ENCODE measurements at regions not wholly inside any gene's neighbourhood (a gene's known extent, or its start where the extent isn't known, plus 50 kb on each side); places are given as distances from the start of the nearest gene placed in this dataset.

- CTCF ChIA-PET (ENCODE audit: low intra/inter-chr PET ratio) = no interaction called here
- 0% methylated on average over 4 of the region's 4 CpGs for WGBS (ENCODE audit: insufficient coverage, low coverage, missing lambda C conversion rate)
- no peak for TF ChIP-seq SAFB2 (IDR thresholded peaks at IDR 0.05; ENCODE audit: borderline replicate concordance, low read depth, low read length, severe bottlenecking)
- no peak for TF ChIP-seq GABPB1 (CRISPR knock-in tag; IDR thresholded peaks at IDR 0.05)
- TF ChIP-seq ZNF318 (IDR thresholded peaks at IDR 0.05; ENCODE audit: borderline replicate concordance in 1 of 2, low read depth in 1 of 2) = no peak
- TF ChIP-seq ARID4B (CRISPR knock-in tag; IDR thresholded peaks at IDR 0.05) = no peak
- no peak for TF ChIP-seq HMBOX1 (IDR thresholded peaks at IDR 0.05)
- no peak for TF ChIP-seq EHMT2 (IDR thresholded peaks at IDR 0.05)
- no peak for TF ChIP-seq ZFP1 (CRISPR knock-in tag; IDR thresholded peaks at IDR 0.05)
- TF ChIP-seq THRB (CRISPR knock-in tag; conservative IDR thresholded peaks at IDR 0.05) = no peak
Observed at GRCh38 chr10:129381741-129382140, 85.3 kb upstream of the MGMT start.

More at GRCh38 chr10:129381741-129382140, 85.3 kb upstream of the MGMT start:
- in situ Hi-C loops (cut with MboI) = no loop called here
- intact Hi-C loops (cut with micrococcal nuclease) = no loop called here
- Histone ChIP-seq H3K9me3 (replicated peaks; ENCODE audit: control insufficient read depth, insufficient read depth, low read depth, low read length) (no peaks in the 10 kb centered on the region), H3K4me2 (ENCODE audit: insufficient read depth, low read length) (no peak overlapping the region), H3K4me3 (no peak overlapping the region), H2AFZ (ENCODE audit: low read depth, low read length) (no peak overlapping the region), H3K4me1 (replicated peaks in 1 of 2; ENCODE audit: control insufficient read depth in 2 of 2, insufficient read depth in 2 of 2, low read length in 2 of 2) (no peaks in the 10 kb centered on the region), H3K9me1 (ENCODE audit: control insufficient read depth, insufficient read depth, low read length) (no peaks in the 10 kb centered on the region), H3K27ac (ENCODE audit: extremely low read depth, low read depth, low read length) (no peak overlapping the region), H3K27me3 (ENCODE audit: control insufficient read depth in 2 of 2, insufficient read depth in 2 of 2, low read length in 2 of 2) (no peaks in the 10 kb centered on the region), H3K36me3 (ENCODE audit: control insufficient read depth, insufficient read depth, low read length) (no peaks in the 10 kb centered on the region), H3K79me2 (ENCODE audit: control insufficient read depth, insufficient read depth, low read length) (no peaks in the 10 kb centered on the region), H4K20me1 (replicated peaks; ENCODE audit: control insufficient read depth, insufficient read depth, low read length) (no peaks in the 10 kb centered on the region), H3K9ac (ENCODE audit: insufficient read depth in 1 of 2, low read depth in 2 of 2, low read length in 2 of 2) (no peak overlapping the region)
- no peak for FAIRE-seq
- no peak for DNase-seq (ENCODE audit: extremely low read depth in 1 of 4, low spot score in 3 of 4)
- ATAC-seq = no peak
- no TSS peak for BruUV-seq (replicated peaks)
- POLR2A ChIA-PET = no interaction called here

Measured in K562 (cell line).